ENCODE measurements at regions not wholly inside any gene's neighbourhood (a gene's known extent, or its start where the extent isn't known, plus 50 kb on each side); places are given as distances from the start of the nearest gene placed in this dataset.
"Not testable (repeated sequence)": the region's sequence is repeated elsewhere in the genome, so short reads cannot be mapped to it uniquely, and the experiment has no call there.

- no peak for DNase-seq (ENCODE audit: low read depth)
Observed at GRCh38 chr14:35944847-35945246, 118.7 kb downstream of the BRMS1L start.

- DNase-seq (ENCODE audit: low read depth) = no peak
Observed at GRCh38 chr14:35940291-35940690, 114.2 kb downstream of the BRMS1L start.

- DNase-seq (ENCODE audit: low read depth) = no peak
Observed at GRCh38 chr14:35938770-35939169, 112.6 kb downstream of the BRMS1L start.

- DNase-seq (ENCODE audit: low read depth) = no peak
Observed at GRCh38 chr14:35934499-35934898, 108.4 kb downstream of the BRMS1L start.

- peak; percentile 10 for DNase-seq (ENCODE audit: low read depth)
Observed at GRCh38 chr14:35932659-35933159, 106.6 kb downstream of the BRMS1L start.

GRCh38 chr14:35932136-35932535, 106.0 kb downstream of the BRMS1L start:
- DNase-seq (ENCODE audit: low read depth) = no peak

- no peak for DNase-seq (ENCODE audit: low read depth)
Observed at GRCh38 chr14:35931346-35931745, 105.2 kb downstream of the BRMS1L start.

GRCh38 chr14:35929186-35929585, 103.0 kb downstream of the BRMS1L start:
- no peak for DNase-seq (ENCODE audit: low read depth)

GRCh38 chr14:35927727-35928126, 101.6 kb downstream of the BRMS1L start:
- DNase-seq (ENCODE audit: low read depth) = no peak

GRCh38 chr14:35925319-35925718, 99.2 kb downstream of the BRMS1L start:
- DNase-seq (ENCODE audit: low read depth) = no peak

- DNase-seq (ENCODE audit: low read depth) = not testable (repeated sequence)
Observed at GRCh38 chr14:35922590-35922989, 96.5 kb downstream of the BRMS1L start.

GRCh38 chr14:35921745-35922144, 95.6 kb downstream of the BRMS1L start:
- no peak for DNase-seq (ENCODE audit: low read depth)

All from stimulated activated CD8-positive, alpha-beta memory T cell treated with anti-CD3 and anti-CD28 coated beads, Interleukin-4, amount 100 ng/mL, for 24 hours (primary cell).